ENCODE measurements at regions not wholly inside any gene's neighbourhood (a gene's known extent, or its start where the extent isn't known, plus 50 kb on each side); places are given as distances from the start of the nearest gene placed in this dataset.

GRCh38 chr1:178594133-178594532 lies 81.2 kb downstream of the TEX35 start:
- H3K4me1 Mint-ChIP-seq: peaks cover 90% of the 10 kb centered on the region
- Histone ChIP-seq H4K20me1 (ENCODE audit: control insufficient read depth, insufficient read depth, low read length, poor library complexity, severe bottlenecking) (no peaks in the 10 kb centered on the region), H3K9ac (ENCODE audit: low read length) (peak overlapping the region; percentile 7), H3K4me2 (replicated peaks; ENCODE audit: low read depth, low read length, poor library complexity, severe bottlenecking) (peak overlapping the region; percentile 35), H2AFZ (ENCODE audit: insufficient read depth, low read depth, low read length, poor library complexity, severe bottlenecking) (peak overlapping the region; percentile 7), H3K36me3 (replicated peaks in 1 of 2; ENCODE audit: control extremely low read depth in 1 of 2, control insufficient read depth in 1 of 2, extremely low read depth in 1 of 2, insufficient read depth in 2 of 2, low read length in 1 of 2) (peaks cover 0 to 2% of the 10 kb centered on the region in 2 experiments), H3K79me2 (ENCODE audit: control insufficient read depth, insufficient read depth, low read length) (peaks cover 68% of the 10 kb centered on the region), H3K4me1 (ENCODE audit: control insufficient read depth in 2 of 2, insufficient read depth in 2 of 2, low read length in 2 of 2) (peaks cover 59 to 61% of the 10 kb centered on the region in 2 donors), H3K27ac (ENCODE audit: low read length in 2 of 2) (peak overlapping the region; percentile 31 to 55), H3K9me3 (ENCODE audit: control extremely low read depth in 1 of 3, control insufficient read depth in 2 of 3, insufficient read depth in 1 of 3, low read length in 2 of 3) (peaks cover 6 to 7% (median 7%) of the 10 kb centered on the region in 3 donors), H3K27me3 (replicated peaks in 1 of 4; ENCODE audit: control extremely low read depth in 1 of 4, control insufficient read depth in 3 of 4, insufficient read depth in 4 of 4, low read length in 3 of 4) (no peaks in the 10 kb centered on the region), H3K4me3 (ENCODE audit: control extremely low read depth in 1 of 5, extremely low read depth in 1 of 5, insufficient read depth in 1 of 5, low read depth in 2 of 5, low read length in 4 of 5) (no peak overlapping the region)
- 93% methylated on average over 2 of the region's 5 CpGs for WGBS (ENCODE audit: insufficient coverage)
- POLR2A ChIA-PET: interaction anchor here (0.6 kb wide), 1 partner anchor 141 kb away, joined by 5 read pairs; no protein-coding TSS in a partner anchor
- no peaks in the 10 kb centered on the region for H3K27me3 Mint-ChIP-seq
- H3K4me3 Mint-ChIP-seq: no peak overlapping the region
- intact Hi-C loops (cut with micrococcal nuclease): no loop called here
- ATAC-seq (ENCODE audit: low read depth) (no peak), DNase-seq (no peak)
- H3K9me3 Mint-ChIP-seq (ENCODE audit: insufficient read depth): no peaks in the 10 kb centered on the region
- CTCF ChIA-PET: interaction anchor here (0.9 to 1.7 kb wide), 4 partner anchors 10 to 51 kb away, joined by 3 to 8 read pairs (median 3); no protein-coding TSS in a partner anchor
- H3K27ac Mint-ChIP-seq: peak overlapping the region; percentile 73
- TF ChIP-seq, protein P1, sequence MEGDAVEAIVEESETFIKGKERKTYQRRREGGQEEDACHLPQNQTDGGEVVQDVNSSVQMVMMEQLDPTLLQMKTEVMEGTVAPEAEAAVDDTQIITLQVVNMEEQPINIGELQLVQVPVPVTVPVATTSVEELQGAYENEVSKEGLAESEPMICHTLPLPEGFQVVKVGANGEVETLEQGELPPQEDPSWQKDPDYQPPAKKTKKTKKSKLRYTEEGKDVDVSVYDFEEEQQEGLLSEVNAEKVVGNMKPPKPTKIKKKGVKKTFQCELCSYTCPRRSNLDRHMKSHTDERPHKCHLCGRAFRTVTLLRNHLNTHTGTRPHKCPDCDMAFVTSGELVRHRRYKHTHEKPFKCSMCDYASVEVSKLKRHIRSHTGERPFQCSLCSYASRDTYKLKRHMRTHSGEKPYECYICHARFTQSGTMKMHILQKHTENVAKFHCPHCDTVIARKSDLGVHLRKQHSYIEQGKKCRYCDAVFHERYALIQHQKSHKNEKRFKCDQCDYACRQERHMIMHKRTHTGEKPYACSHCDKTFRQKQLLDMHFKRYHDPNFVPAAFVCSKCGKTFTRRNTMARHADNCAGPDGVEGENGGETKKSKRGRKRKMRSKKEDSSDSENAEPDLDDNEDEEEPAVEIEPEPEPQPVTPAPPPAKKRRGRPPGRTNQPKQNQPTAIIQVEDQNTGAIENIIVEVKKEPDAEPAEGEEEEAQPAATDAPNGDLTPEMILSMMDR (IDR thresholded peaks at IDR 0.05): no peak
- TF ChIP-seq EZH2 (IDR thresholded peaks at IDR 0.05; ENCODE audit: borderline replicate concordance, insufficient read depth, low read depth, low read length, poor library complexity, severe bottlenecking): no peak

DNA sequence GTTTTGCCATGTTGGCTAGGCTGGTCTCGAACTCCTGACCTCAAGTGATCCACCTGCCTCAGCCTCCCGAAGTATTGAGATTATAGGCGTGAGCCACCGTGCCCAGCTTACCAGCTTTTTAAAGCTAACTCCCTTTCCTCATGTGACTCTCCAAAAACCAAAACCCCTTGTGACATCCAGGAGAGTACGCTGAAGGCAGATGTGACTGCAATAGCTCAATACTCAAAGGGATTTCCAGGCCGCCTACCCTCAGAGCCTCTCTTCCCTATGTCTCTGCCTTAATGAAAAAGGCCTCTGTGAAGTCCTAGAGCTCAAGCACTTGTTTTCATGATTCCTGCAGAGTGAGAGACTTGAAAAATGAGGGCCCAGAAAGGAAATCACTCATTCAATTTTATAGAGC lies 82.6 kb downstream of the TEX35 start:
- ChIA-PET CTCF (interaction anchor here (1.1 to 5.8 kb wide), 4 partner anchors 10 to 52 kb away, joined by 3 to 39 read pairs (median 18); no protein-coding TSS in a partner anchor), POLR2A (interaction anchor here (0.9 to 1.5 kb wide), 2 partner anchors 12 to 14 kb away, joined by 3 read pairs; no protein-coding TSS in a partner anchor)
- Histone ChIP-seq H3K4me3 (ENCODE audit: control extremely low read depth in 1 of 5, extremely low read depth in 1 of 5, insufficient read depth in 1 of 5, low read depth in 2 of 5, low read length in 4 of 5) (no peak overlapping the region), H3K4me1 (ENCODE audit: control insufficient read depth in 2 of 2, insufficient read depth in 2 of 2, low read length in 2 of 2) (peaks cover 61 to 69% of the 10 kb centered on the region in 2 donors), H3K9ac (ENCODE audit: low read length) (no peak overlapping the region), H3K36me3 (replicated peaks in 1 of 2; ENCODE audit: control extremely low read depth in 1 of 2, control insufficient read depth in 1 of 2, extremely low read depth in 1 of 2, insufficient read depth in 2 of 2, low read length in 1 of 2) (peaks cover under 1 to 2% of the 10 kb centered on the region in 2 experiments), H2AFZ (ENCODE audit: insufficient read depth, low read depth, low read length, poor library complexity, severe bottlenecking) (no peak overlapping the region), H4K20me1 (ENCODE audit: control insufficient read depth, insufficient read depth, low read length, poor library complexity, severe bottlenecking) (no peaks in the 10 kb centered on the region), H3K27me3 (replicated peaks in 1 of 4; ENCODE audit: control extremely low read depth in 1 of 4, control insufficient read depth in 3 of 4, insufficient read depth in 4 of 4, low read length in 3 of 4) (no peaks in the 10 kb centered on the region), H3K27ac (ENCODE audit: low read length in 2 of 2) (no peak overlapping the region), H3K9me3 (ENCODE audit: control extremely low read depth in 1 of 3, control insufficient read depth in 2 of 3, insufficient read depth in 1 of 3, low read length in 2 of 3) (peaks cover 2 to 10% (median 10%) of the 10 kb centered on the region in 3 donors), H3K4me2 (replicated peaks; ENCODE audit: low read depth, low read length, poor library complexity, severe bottlenecking) (no peak overlapping the region), H3K79me2 (ENCODE audit: control insufficient read depth, insufficient read depth, low read length) (peaks cover 68% of the 10 kb centered on the region)
- no peak for ATAC-seq (ENCODE audit: low read depth)
- Mint-ChIP-seq H3K27ac (peak overlapping the region; percentile 48), H3K9me3 (ENCODE audit: insufficient read depth) (peaks cover 5% of the 10 kb centered on the region), H3K4me3 (no peak overlapping the region), H3K4me1 (peaks cover 91% of the 10 kb centered on the region), H3K27me3 (no peaks in the 10 kb centered on the region)
- intact Hi-C loops (cut with micrococcal nuclease): no loop called here
- TF ChIP-seq EZH2 (IDR thresholded peaks at IDR 0.05; ENCODE audit: borderline replicate concordance, insufficient read depth, low read depth, low read length, poor library complexity, severe bottlenecking): no peak
- TF ChIP-seq, protein P1 (IDR thresholded peaks at IDR 0.05): no peak
- DNase-seq: no peak
- 96% methylated on average over 5 of the region's 6 CpGs for WGBS (ENCODE audit: insufficient coverage)
